DMS53 (cell line): ENCODE measurements at regions not wholly inside any gene's neighbourhood (a gene's known extent, or its start where the extent isn't known, plus 50 kb on each side); places are given as distances from the start of the nearest gene placed in this dataset.

Experiments used
- DNase-seq: peaks from one replicate; lab custom pipeline; 2025; lab: John Stamatoyannopoulos, UW

DNA sequence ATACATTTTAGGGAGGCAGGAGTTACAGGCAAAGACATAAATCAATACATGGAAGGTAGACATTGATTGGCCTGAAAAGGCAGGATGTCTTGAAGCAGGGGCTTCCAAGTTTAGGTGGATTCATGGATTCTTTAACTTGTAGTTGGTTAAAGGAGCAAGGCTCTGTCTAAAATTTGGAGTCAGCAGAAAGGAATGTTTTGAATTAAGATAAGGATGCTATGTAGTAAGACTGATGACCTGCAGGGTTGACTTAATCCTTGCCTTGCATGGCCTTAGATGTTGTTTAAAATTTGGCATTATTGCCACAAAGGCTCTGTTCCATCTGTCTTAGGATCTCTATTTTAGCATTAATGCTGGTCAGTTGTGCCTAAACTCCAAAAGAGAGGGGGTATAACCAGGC lies 171.3 kb downstream of the C5orf15 start:
- no peak for DNase-seq

DNA sequence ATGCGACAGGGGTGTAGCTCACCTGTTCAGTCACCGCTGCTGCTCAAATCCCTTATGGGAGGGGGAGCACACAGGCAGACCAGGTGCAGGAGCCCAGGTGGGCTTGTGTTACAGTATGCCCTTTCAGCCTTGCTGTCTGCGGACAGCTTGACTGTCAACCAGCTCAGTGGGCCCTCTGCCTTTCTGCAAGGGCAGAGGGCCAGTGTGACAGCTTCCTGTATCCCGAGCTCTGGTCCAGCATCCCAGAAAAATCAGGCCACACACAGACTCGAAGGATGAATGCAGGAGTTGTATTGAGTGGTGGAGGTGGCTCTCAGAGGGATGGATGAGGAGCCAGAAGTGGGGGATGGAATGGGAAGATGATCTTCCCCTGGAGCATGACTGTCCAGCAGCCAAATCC lies 172.2 kb downstream of the C5orf15 start:
- DNase-seq, result no peak

- DNase-seq, result peak; percentile 10
Measured at GRCh38 chr5:133794771-133795415, 173.5 kb downstream of the C5orf15 start.

DNA sequence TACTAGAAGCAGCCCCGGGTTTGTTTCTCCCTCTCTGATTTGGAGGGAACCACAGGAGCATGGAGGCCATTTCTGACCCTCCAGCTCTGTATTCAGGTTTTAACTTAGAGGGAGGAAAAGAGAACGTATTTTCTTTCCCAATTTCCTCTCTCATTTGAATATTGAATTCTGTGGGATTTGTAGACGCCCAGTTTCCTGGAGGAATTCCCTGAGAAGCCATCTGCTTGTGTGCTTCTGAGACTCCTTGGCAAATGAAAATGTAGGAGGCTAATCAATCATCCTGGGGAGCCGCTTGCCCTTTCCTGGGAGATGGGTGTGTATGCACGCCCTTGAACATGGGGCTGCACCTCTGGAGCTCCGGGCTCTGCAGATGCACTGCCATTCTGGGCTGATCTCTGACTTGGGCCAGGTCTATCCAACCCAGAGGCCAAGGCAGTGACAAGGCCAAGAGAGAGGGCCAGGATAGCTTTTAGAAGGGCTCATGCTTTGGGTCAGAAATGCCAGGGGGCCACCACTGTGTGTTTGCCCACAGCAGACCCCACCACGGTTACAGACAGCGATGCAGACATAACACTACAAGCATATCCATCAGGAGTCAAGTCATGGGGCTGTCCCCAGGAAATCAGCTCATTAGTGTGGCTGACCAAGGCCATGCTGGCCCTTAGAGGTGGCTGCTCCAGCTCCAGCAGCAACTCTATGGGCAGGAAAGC lies 174.5 kb downstream of the C5orf15 start:
- no peak for DNase-seq

GRCh38 chr5:133792655-133793054 lies 175.8 kb downstream of the C5orf15 start:
- no peak for DNase-seq

DNA sequence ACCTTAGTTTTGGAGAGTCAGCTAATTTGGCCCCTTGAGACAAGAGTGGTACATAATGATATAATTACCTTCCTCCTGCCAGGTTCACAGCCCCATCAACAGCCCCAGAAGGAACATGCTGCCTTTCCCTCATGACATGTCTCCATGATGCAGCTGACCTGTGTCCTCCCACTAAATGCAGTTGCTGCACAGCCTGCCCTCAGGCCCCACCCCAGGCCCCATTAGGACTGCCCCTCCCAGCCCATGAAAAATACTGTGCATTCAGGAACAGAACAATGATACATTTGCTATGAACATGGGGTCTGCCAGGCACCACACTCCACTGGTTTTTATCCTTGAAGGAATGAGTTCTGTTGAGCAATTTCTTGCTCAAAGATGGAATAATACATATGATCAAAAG lies 176.4 kb downstream of the C5orf15 start:
- DNase-seq, result no peak

DNA sequence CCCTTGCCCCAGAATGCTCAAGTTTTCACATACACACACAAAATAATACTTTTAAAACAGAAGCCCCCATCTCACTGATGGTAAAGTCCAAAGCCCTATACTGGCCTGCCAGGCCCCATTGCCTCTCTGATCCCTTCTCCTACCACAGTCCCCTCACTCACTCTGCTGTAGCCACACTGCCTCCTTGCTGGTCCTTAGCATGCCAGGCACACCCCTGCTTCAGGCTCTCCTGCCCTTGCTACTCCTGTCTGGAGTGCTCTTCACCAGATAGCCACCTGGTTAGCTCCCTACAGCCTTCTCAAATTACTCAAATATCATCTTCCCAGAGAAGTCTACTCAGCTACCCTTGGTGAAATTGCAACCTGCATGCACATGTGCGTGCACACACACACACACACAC lies 177.5 kb downstream of the C5orf15 start:
- DNase-seq, result peak; percentile 64

DNA sequence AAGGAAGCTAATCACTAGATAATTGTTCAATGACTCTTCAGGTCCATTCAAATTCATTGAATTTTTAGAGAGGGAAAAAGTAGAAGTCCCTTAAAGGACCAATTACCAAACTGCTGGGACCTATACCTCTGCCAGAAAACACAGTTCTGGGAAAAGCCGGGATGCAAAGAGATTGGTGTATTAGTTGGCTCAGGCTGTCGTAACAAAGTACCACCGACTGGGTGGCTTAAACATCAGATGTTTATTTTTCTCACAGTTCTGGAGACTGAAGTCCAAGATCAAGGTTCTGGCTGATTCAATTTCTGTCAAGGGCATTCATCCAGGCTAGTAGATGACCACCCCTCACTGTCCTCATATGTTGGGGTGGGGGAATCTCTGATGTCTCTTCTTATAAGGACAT lies 177.1 kb upstream of the FSTL4 start:
- no peak for DNase-seq

GRCh38 chr5:133788121-133788520 lies 175.8 kb upstream of the FSTL4 start:
- DNase-seq, result no peak

DNA sequence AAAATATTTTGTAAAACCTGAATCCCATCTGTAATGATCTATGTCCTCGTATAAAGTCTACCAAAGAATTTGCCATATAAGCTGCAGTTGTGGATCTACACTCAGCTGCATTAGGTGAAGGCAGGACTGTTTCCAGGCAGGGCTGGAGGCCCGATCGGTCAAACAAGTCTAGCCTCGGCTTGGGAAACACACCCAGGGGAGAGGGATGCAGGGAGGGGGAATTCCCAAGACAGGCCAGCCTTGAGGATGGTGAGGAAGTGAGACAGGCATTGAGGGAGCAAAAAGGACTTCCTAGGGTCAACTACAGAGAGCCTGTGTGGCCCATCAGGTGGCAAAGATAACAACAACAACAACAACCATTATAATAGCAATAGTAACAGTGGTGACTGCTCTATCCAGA lies 174.1 kb upstream of the FSTL4 start:
- no peak for DNase-seq

GRCh38 chr5:133785182-133785581 lies 172.8 kb upstream of the FSTL4 start:
- peak; percentile 48 for DNase-seq

- DNase-seq, result no peak
Measured at GRCh38 chr5:133783481-133783880, 171.1 kb upstream of the FSTL4 start.

DNA sequence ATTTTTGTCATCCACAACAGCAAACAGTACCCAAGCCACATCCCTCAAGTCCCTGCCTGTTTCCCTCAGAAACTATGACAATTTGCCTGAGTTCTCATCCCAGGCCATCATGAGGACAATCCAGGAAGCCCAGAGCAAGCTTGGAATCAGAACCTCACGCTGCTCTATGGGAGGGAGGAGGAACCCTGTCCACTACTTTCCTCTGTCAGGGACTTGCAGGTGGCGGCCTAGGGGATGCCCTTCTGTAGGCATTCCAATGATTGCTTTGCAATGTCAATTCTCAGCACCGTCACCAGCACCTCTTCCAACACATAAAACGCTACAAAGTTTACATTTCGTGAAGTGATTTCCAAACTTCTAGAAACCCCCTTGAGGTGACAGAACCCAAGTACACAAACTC lies 170.4 kb upstream of the FSTL4 start:
- no peak for DNase-seq

GRCh38 chr5:133781436-133782225 lies 169.3 kb upstream of the FSTL4 start:
- no peak for DNase-seq

DNA sequence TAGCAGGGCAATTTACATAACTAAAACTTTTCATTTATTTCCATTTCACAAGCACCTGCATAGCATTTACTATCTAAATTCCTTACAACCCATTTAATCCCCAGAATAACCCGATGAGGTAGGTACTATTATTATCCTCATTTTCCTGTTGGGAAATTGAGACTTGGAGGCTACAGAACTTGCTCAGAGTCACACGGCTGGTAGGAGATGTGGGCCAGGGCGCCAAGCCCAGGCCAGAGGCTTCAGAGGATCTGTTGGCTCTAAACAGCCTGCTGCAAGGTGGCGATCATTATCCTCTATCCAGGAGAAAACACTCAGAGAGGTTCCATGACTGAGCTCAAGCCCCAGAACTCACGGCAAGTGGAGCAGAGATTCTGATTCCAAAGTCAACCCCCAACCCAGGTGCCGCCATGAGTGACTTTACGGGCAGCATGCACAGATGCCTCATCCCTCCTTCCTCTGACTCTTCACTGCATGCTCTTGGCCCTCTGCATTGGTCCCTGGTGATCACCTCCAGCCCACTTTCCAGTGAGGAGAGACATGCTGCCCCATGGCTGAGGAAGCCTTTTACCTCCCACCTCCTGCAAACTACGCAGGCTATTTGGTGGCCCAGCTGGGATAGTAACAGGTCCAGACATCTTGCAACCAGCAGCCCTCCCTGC lies 168.4 kb upstream of the FSTL4 start:
- DNase-seq, result no peak

DNA sequence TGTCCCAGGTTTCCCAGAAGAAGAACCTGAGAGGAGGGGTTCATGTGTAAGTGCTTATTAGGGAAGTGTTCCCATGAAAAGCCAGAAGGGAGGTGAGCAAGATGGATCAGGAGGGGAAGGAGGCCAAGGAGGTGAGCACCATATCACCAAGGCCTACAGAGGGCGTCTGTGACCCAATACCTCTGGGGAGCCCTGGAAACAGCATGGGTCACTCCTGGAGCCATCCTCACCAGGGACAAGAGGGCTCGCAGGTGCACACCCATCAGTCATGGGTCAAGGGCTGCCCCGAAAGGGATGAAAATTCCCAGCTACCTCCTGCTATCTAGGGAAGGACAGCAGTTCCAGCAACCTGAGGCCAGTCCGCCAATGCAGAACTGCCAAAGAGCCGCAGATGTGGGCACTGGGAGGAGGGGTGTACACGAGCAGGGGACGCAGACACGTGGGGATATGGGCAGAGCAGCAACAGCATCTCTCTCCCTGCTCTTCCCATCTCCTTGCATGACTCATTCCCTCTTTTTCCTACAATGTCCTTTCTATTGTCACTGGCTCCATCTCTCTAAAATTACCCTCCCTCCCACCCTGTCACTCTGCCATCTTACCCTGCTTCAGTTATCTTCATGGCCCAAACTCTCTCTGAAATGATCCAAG lies 167.6 kb upstream of the FSTL4 start:
- no peak for DNase-seq

- no peak for DNase-seq
Measured at GRCh38 chr5:133778636-133779035, 166.3 kb upstream of the FSTL4 start.

- no peak for DNase-seq
Measured at GRCh38 chr5:133777951-133778350, 165.6 kb upstream of the FSTL4 start.

GRCh38 chr5:133775584-133776304 lies 163.4 kb upstream of the FSTL4 start:
- no peak for DNase-seq

- DNase-seq, result no peak
Measured at GRCh38 chr5:133773247-133774202, 161.2 kb upstream of the FSTL4 start.
